NCI-H1694 treated with DMSO at 0.1 percent for 48 hours (cell line): ENCODE measurements at regions not wholly inside any gene's neighbourhood (a gene's known extent, or its start where the extent isn't known, plus 50 kb on each side); places are given as distances from the start of the nearest gene placed in this dataset.

Experiments used
- DNase-seq: peaks from one replicate; lab custom pipeline; 2025; lab: John Stamatoyannopoulos, UW

- DNase-seq: no peak
These were observed 302.8 kb downstream of the MATN1 start for GRCh38 chr1:30420519-30421050.

- no peak for DNase-seq
These were observed 303.6 kb downstream of the MATN1 start for GRCh38 chr1:30419831-30420230.

- DNase-seq: no peak
These were observed 304.3 kb downstream of the MATN1 start for GRCh38 chr1:30418939-30419720.

GRCh38 chr1:30418061-30418938 is 305.1 kb downstream of the MATN1 start:
- DNase-seq: no peak

GRCh38 chr1:30417701-30418046 is 305.7 kb downstream of the MATN1 start:
- DNase-seq: no peak

- DNase-seq: no peak
These were observed 306.2 kb downstream of the MATN1 start for GRCh38 chr1:30417001-30417700.

- DNase-seq: no peak
These were observed 307.1 kb downstream of the MATN1 start for GRCh38 chr1:30416221-30416820.

- no peak for DNase-seq
These were observed 308.0 kb downstream of the MATN1 start for GRCh38 chr1:30415171-30415940.

- no peak for DNase-seq
These were observed 308.6 kb downstream of the MATN1 start for GRCh38 chr1:30414851-30415165.

GRCh38 chr1:30414086-30414850 is 309.1 kb downstream of the MATN1 start:
- DNase-seq: no peak

- no peak for DNase-seq
These were observed 309.8 kb downstream of the MATN1 start for GRCh38 chr1:30413606-30414005.

- no peak for DNase-seq
These were observed 310.3 kb downstream of the MATN1 start for GRCh38 chr1:30413111-30413440.

- DNase-seq: no peak
These were observed 310.9 kb downstream of the MATN1 start for GRCh38 chr1:30412241-30413110.

GRCh38 chr1:30411206-30411605 is 312.2 kb downstream of the MATN1 start:
- no peak for DNase-seq

GRCh38 chr1:30410153-30410851 is 313.1 kb downstream of the MATN1 start:
- no peak for DNase-seq

- no peak for DNase-seq
These were observed 313.8 kb downstream of the MATN1 start for GRCh38 chr1:30409476-30410152.

- no peak for DNase-seq
These were observed 315.4 kb downstream of the MATN1 start for GRCh38 chr1:30407865-30408580.
